T-helper 2 cell treated with Interferon-gamma antibody and Interleukin-4, amounts not matched to agents 5 μg/mL and 100 μg/mL, for 36 hours (primary cell): ENCODE measurements at regions not wholly inside any gene's neighbourhood (a gene's known extent, or its start where the extent isn't known, plus 50 kb on each side); places are given as distances from the start of the nearest gene placed in this dataset.

Experiments used
- DNase-seq: peaks from one replicate; pipeline ENCODE4 v3.0.0; 2021; ENCODE audit warnings: low spot score
- H3K27ac Mint-ChIP-seq: one replicate; pipeline ENCODE4 v1.8.0; 2021; ENCODE audit warnings: mild to moderate bottlenecking, mixed read lengths
- H3K27me3 Mint-ChIP-seq: one replicate; pipeline ENCODE4 v1.8.0; 2021; ENCODE audit warnings: low read depth, mixed read lengths
- H3K36me3 Mint-ChIP-seq: one replicate; pipeline ENCODE4 v1.8.0; 2021; ENCODE audit warnings: low read depth, mixed read lengths
- H3K4me1 Mint-ChIP-seq: one replicate; pipeline ENCODE4 v1.8.0; 2021; ENCODE audit warnings: low read depth, mixed read lengths
- H3K4me3 Mint-ChIP-seq: one replicate; pipeline ENCODE4 v1.8.0; 2022; ENCODE audit warnings: mild to moderate bottlenecking, moderate library complexity, mixed read lengths
- H3K9me3 Mint-ChIP-seq: one replicate; pipeline ENCODE4 v1.8.0; 2021; ENCODE audit warnings: mixed read lengths

- H3K4me1 Mint-ChIP-seq: no peaks in the 10 kb centered on the region
Measured at GRCh38 chr10:124280916-124281315, 137.8 kb downstream of the OAT start.

GRCh38 chr10:124279882-124280281 lies 138.8 kb downstream of the OAT start:
- Mint-ChIP-seq H3K27me3 (no peaks in the 10 kb centered on the region), H3K9me3 (no peaks in the 10 kb centered on the region), H3K36me3 (no peaks in the 10 kb centered on the region), H3K27ac (no peak overlapping the region), H3K4me3 (no peak overlapping the region), H3K4me1 (no peaks in the 10 kb centered on the region)
- no peak for DNase-seq

More at GRCh38 chr10:124280916-124281315, 137.8 kb downstream of the OAT start:
- no peaks in the 10 kb centered on the region for H3K36me3 Mint-ChIP-seq
- H3K27me3 Mint-ChIP-seq: no peaks in the 10 kb centered on the region
- no peak for DNase-seq
- no peak overlapping the region for H3K27ac Mint-ChIP-seq
- H3K9me3 Mint-ChIP-seq: no peaks in the 10 kb centered on the region
- no peak overlapping the region for H3K4me3 Mint-ChIP-seq

GRCh38 chr10:124279298-124279697 lies 139.4 kb downstream of the OAT start:
- H3K4me3 Mint-ChIP-seq: no peak overlapping the region
- H3K9me3 Mint-ChIP-seq: no peaks in the 10 kb centered on the region
- H3K4me1 Mint-ChIP-seq: no peaks in the 10 kb centered on the region
- no peak for DNase-seq
- H3K27me3 Mint-ChIP-seq: no peaks in the 10 kb centered on the region
- no peaks in the 10 kb centered on the region for H3K36me3 Mint-ChIP-seq
- H3K27ac Mint-ChIP-seq: no peak overlapping the region

GRCh38 chr10:124278356-124278755 lies 140.4 kb downstream of the OAT start:
- Mint-ChIP-seq H3K4me3 (no peak overlapping the region), H3K9me3 (peaks cover 4% of the 10 kb centered on the region), H3K36me3 (no peaks in the 10 kb centered on the region), H3K4me1 (no peaks in the 10 kb centered on the region), H3K27ac (no peak overlapping the region), H3K27me3 (no peaks in the 10 kb centered on the region)
- DNase-seq: no peak

GRCh38 chr10:124273141-124273540 lies 145.6 kb downstream of the OAT start:
- no peak overlapping the region for H3K4me3 Mint-ChIP-seq
- H3K9me3 Mint-ChIP-seq: peaks cover 15% of the 10 kb centered on the region
- H3K4me1 Mint-ChIP-seq: no peaks in the 10 kb centered on the region
- no peak for DNase-seq
- H3K27me3 Mint-ChIP-seq: no peaks in the 10 kb centered on the region
- no peaks in the 10 kb centered on the region for H3K36me3 Mint-ChIP-seq
- H3K27ac Mint-ChIP-seq: no peak overlapping the region

GRCh38 chr10:124271676-124272075 lies 147.0 kb downstream of the OAT start:
- Mint-ChIP-seq H3K27ac (no peak overlapping the region), H3K9me3 (peaks cover 15% of the 10 kb centered on the region), H3K4me1 (no peaks in the 10 kb centered on the region), H3K36me3 (no peaks in the 10 kb centered on the region), H3K27me3 (no peaks in the 10 kb centered on the region), H3K4me3 (no peak overlapping the region)
- DNase-seq: no peak

GRCh38 chr10:124270530-124271327 lies 148.0 kb downstream of the OAT start:
- peaks cover 15% of the 10 kb centered on the region for H3K9me3 Mint-ChIP-seq
- no peak overlapping the region for H3K4me3 Mint-ChIP-seq
- no peaks in the 10 kb centered on the region for H3K27me3 Mint-ChIP-seq
- no peaks in the 10 kb centered on the region for H3K4me1 Mint-ChIP-seq
- H3K36me3 Mint-ChIP-seq: no peaks in the 10 kb centered on the region
- no peak overlapping the region for H3K27ac Mint-ChIP-seq
- DNase-seq: no peak

GRCh38 chr10:124268976-124269375 lies 149.7 kb downstream of the OAT start:
- H3K4me1 Mint-ChIP-seq: no peaks in the 10 kb centered on the region
- H3K9me3 Mint-ChIP-seq: peaks cover 15% of the 10 kb centered on the region
- no peaks in the 10 kb centered on the region for H3K27me3 Mint-ChIP-seq
- H3K27ac Mint-ChIP-seq: no peak overlapping the region
- no peak overlapping the region for H3K4me3 Mint-ChIP-seq
- DNase-seq: no peak
- H3K36me3 Mint-ChIP-seq: no peaks in the 10 kb centered on the region

GRCh38 chr10:124267911-124268549 lies 150.7 kb downstream of the OAT start:
- Mint-ChIP-seq H3K27me3 (no peaks in the 10 kb centered on the region), H3K9me3 (peaks cover 8% of the 10 kb centered on the region), H3K36me3 (no peaks in the 10 kb centered on the region), H3K27ac (no peak overlapping the region), H3K4me3 (no peak overlapping the region), H3K4me1 (no peaks in the 10 kb centered on the region)
- no peak for DNase-seq

GRCh38 chr10:124267231-124267885 lies 151.4 kb downstream of the OAT start:
- no peak overlapping the region for H3K4me3 Mint-ChIP-seq
- H3K36me3 Mint-ChIP-seq: no peaks in the 10 kb centered on the region
- no peaks in the 10 kb centered on the region for H3K4me1 Mint-ChIP-seq
- peaks cover 4% of the 10 kb centered on the region for H3K9me3 Mint-ChIP-seq
- H3K27me3 Mint-ChIP-seq: no peaks in the 10 kb centered on the region
- H3K27ac Mint-ChIP-seq: no peak overlapping the region
- DNase-seq: no peak

GRCh38 chr10:124266468-124267230 lies 152.1 kb downstream of the OAT start:
- no peak overlapping the region for H3K4me3 Mint-ChIP-seq
- no peaks in the 10 kb centered on the region for H3K27me3 Mint-ChIP-seq
- H3K36me3 Mint-ChIP-seq: no peaks in the 10 kb centered on the region
- H3K27ac Mint-ChIP-seq: no peak overlapping the region
- no peaks in the 10 kb centered on the region for H3K4me1 Mint-ChIP-seq
- H3K9me3 Mint-ChIP-seq: no peaks in the 10 kb centered on the region
- no peak for DNase-seq

GRCh38 chr10:124265776-124266467 lies 152.8 kb downstream of the OAT start:
- Mint-ChIP-seq H3K4me1 (no peaks in the 10 kb centered on the region), H3K27ac (no peak overlapping the region)

GRCh38 chr10:124265391-124265745 lies 153.4 kb downstream of the OAT start:
- Mint-ChIP-seq H3K4me1 (no peaks in the 10 kb centered on the region), H3K27ac (no peak overlapping the region), H3K9me3 (no peaks in the 10 kb centered on the region), H3K36me3 (no peaks in the 10 kb centered on the region), H3K27me3 (no peaks in the 10 kb centered on the region), H3K4me3 (no peak overlapping the region)
- no peak for DNase-seq

More at GRCh38 chr10:124265776-124266467, 152.8 kb downstream of the OAT start:
- DNase-seq: no peak
- Mint-ChIP-seq H3K27me3 (no peaks in the 10 kb centered on the region), H3K36me3 (no peaks in the 10 kb centered on the region), H3K4me3 (no peak overlapping the region), H3K9me3 (no peaks in the 10 kb centered on the region)
